ENCODE measurements at regions not wholly inside any gene's neighbourhood (a gene's known extent, or its start where the extent isn't known, plus 50 kb on each side); places are given as distances from the start of the nearest gene placed in this dataset.
"Not testable (repeated sequence)": the region's sequence is repeated elsewhere in the genome, so short reads cannot be mapped to it uniquely, and the experiment has no call there.

DNA sequence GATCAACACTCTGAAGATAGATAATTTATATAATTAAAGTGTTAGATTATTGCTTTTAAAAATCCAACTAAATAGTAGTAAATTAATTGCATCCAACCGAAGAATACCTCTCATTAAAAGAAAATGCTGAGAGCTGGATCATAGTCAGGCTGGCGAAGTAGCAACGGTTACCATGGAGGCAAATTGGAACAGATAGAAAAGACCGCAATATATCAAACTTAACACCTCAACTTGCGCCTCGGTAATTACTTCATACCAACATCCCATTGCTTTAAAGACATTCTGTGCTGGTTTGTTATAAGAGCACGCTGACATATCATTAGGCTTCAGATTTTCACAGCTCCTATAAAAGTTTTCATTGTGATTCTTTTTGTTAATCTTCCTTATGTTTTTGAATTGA, 183.8 kb upstream of the ZC3H15 start:
- DNase-seq (ENCODE audit: low read depth), result no peak

DNA sequence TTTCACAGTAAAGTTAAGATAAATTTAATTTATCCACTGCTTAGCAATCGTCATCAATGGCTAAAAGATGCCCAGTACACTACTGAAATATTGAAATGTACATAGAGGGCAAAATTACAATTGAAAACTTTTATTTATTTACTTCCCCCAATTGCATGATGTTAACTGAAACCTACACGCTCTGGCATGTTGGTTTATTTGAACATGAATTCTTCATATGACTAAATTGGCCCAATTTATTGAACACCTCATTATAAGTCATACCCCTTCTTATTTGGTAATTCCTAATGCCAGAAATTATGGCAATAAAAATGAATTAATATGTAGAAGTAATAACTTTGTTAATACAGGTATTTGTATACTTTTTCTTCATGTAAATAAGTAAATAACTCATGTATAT, 183.0 kb upstream of the ZC3H15 start:
- DNase-seq (ENCODE audit: low read depth), result no peak

DNA sequence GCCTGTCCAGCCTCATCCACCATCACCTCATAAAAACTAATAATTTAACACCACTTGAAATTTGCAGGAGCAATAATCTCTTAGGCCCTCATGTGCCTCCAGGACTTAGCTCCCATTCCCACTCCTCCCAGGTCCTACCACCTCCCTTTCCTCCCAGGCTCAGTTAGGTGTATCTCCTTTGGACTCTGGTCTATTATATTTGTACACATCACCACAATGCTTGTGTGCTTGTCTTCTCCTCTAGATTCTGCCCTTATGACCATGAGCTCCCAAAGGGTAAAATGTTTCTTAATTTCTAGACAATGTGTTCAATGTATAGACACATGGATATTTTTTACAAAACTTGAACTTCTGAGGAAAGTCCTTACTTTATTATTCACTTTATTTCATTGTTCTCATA, 182.0 kb upstream of the ZC3H15 start:
- DNase-seq (ENCODE audit: low read depth), result no peak

DNA sequence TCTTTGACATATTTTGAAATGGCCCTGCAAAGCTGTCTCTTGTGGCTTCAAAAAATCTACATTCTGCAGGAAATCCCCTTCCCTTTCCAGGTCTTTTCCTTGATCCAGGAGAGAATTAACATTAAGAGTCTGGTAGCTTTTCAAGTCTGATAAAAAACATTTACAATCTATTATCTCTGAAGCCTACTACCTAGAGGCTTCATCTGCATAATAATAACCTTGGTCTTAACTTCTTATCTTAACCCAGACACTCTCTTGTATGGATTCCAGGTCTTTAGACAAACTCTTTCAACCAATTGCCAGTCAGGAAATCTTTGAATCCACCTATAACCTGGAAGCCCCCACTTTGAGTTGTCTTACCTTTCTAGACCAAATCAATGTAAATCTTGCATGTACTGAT, 179.3 kb upstream of the ZC3H15 start:
- DNase-seq (ENCODE audit: low read depth), result no peak

DNA sequence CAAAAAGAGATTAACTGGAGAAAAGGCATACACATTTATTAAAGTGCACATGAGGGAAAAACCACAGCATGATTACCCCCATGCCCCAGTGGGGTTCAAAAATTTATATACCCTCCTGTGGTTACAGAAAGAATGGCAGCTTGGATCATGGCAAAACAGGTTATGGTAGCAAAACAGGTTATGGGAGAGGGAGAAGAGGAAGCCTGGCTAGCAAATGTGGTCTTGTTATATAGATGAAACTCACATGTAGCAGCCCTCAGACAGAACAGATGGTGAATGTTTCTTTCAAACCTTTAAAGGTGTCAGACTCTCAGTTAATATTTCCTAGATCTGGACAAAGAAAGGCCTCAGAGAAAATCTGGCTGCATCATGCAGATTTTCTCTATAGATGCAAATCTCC, 178.2 kb upstream of the ZC3H15 start:
- no peak for DNase-seq (ENCODE audit: low read depth)

DNA sequence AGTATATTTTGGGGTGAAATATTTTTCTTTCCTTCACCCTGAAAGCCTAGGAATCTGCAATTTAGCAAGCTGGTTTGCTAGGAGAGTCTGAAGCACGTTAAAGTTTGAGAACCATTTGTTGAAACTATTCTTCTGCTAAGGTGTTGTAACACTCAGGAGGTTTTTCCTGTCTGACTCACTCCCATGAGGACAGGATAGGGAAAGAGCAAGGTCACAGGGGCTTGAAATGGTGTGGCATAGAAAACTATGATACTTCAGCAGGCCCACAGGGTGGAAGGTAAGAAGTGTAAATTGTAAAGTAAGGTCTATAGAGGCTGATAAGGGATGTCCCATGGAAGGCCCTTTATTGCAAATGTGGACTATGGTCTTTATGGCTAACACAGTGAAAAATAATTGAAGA, 177.7 kb upstream of the ZC3H15 start:
- DNase-seq (ENCODE audit: low read depth), result no peak

DNA sequence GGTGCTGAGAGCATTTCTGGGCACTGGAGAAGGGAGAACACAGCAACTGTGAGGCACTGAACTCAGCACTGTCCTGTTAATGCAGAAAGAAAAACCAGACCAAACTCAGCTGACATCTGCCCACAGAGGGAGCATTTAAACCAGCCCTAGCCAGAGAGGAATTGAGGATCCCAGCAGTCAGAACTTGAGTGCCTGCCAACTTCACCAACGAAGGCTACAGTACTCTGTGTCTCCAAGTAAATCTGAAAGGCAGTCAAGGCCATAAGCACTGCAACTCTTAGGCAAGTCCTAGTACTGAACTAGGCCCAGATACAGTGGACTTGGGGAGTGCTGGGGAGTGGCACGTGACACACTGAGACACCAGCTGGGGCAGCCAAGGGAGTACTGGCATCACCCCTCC, 176.2 kb upstream of the ZC3H15 start:
- DNase-seq (ENCODE audit: low read depth), result no peak

DNA sequence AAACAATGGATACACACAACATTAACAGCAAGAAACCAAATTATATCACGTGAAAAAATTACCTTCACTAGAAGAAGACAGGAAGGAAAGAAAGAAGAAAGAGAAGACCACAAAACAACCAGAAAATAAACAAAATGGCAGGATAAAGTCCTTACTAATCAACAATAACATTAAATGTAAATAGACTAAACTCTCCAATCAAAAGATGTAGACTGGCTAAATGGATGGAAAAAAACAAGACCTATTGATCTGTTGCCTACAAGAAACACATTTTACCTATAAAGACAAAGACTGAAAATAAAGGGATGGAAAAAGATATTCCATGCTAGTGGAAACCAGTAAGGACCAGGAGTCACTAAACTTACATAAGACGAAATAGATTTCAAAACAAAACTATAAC, 167.0 kb upstream of the ZC3H15 start:
- no peak for DNase-seq (ENCODE audit: low read depth)

DNA sequence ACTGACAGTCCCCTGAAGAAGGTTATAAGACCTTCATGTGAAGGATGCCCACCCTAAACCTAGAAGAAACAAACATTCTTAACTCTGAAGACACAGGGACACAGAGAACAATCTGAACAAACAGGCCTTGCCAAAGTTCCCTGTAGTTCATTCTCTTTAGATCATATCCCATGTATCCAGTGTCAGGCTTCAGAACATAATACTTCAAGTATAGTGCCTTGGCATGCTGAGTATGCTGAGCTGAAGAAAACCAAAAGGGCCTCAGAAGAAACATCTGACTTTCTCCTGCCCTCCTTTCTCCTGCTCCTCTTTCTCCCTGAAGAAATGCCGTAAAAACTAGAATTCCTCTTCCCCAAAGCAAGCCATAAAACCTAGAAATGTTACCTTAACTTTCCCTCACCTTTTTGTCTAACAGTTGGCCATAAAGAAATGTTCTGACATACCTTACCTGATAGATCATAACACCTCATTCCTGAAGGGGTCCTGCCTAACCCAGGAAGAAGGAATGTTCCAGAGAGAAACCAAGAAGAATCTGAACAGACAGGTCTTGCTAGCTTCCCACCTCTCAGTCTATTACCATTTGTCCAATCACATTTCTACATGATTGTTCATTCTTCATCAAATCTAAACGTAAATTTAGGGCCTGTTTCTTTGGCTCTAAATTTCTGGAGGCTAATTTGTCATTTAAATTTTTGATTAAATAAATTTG, 160.1 kb upstream of the ZC3H15 start:
- DNase-seq (ENCODE audit: low read depth), result no peak

DNA sequence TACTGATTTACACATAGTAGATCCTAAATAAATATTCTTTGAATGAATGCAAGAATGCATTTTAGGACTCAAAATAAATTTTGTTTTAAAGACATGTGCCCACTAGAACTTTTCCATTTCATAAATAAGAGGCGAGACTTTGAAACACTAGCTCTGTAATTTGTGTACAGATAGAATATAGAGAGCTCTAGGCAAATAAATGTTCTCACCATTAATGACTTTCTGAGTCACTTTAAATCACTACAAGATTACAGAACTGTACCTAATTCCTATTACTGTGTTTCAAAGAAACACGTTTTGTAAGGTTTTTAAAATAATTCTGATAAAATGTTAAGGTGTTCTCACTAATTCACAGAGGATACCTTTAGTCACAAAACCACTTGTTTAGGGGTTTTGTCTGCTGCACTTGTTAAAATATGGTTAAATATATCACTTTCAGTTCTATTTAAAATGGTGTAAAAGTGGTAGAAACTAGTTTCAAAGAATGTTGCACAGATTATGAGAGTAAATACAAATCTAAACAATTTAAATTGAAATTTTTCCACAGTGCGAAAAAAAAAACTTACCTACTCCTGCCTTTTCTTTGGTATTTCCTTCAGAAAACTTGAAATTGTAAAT, 158.7 kb upstream of the ZC3H15 start:
- no peak for DNase-seq (ENCODE audit: low read depth)

DNA sequence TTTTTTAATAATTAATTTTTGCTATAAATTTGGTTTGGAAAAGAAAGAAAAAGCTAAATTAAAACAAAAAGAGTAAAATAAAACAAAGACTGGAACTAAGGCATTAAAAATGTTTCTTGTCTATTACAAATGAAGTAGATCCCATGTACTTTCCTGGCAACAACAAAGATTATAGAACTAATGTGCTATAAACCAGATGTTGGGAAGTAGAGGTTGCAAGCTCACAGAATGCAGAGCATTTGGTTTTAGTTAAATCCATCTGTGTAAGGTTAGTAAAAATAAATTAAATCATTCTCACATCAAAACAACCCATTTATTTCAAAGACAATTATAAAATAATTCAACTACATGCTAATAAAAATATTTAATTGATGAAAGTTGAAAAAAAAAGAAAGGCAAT, 157.2 kb upstream of the ZC3H15 start:
- no peak for DNase-seq (ENCODE audit: low read depth)

DNA sequence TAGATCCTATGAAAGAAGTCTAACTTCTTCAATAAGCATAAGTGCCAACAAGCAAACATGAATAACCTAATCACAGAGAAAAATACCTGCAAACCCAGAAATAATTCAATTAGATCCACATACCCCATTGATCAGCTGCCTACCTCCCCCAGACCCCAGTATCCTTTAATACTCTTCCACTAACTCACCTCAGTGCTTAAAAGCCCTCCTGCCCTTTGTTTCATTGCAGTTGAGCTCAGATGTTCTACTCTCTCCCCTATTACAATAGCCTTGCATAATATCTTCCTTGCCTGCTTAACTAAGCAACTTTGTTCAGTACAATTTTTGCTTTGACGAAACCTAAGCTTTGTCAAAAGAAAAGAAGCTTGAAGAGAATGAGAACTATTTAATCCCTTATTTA, 156.0 kb upstream of the ZC3H15 start:
- no peak for DNase-seq (ENCODE audit: low read depth)

DNA sequence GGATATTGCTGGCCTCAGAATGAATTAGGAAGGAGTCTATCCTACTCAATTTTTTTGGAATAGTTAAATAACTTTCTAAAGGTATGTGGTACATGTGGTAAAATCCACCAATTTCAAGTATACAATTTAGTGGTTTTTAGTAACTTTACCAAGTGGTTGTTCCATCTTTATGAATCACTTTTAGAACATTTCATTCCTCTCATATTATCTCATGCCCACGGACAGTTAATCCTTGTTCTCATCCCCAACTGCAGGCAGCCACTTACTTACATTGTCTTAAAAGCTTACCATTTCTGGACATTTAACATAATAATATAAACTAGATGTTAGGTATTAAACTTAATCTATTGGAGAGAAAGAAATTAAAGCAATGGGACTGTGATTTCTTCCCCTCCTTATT, 146.3 kb upstream of the ZC3H15 start:
- no peak for DNase-seq (ENCODE audit: low read depth)

DNA sequence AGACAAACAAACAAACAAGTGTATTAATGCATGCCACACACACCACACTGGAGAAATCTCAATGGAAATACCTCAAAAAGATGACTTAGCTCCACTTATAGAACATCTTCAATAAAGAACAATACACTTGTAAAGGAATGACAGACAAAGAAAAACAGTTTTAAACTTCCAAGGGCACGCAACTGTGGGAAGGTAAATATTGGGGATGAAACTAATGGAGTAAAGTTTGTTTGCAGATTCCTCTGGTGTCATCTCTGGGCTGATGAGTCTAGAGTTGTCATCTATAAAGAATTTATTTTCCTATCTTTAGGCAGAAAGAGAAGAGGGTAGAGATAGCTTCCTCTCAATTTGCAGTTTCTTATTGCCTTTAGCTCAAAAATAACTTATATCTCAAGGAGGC, 144.0 kb upstream of the ZC3H15 start:
- DNase-seq (ENCODE audit: low read depth), result no peak

DNA sequence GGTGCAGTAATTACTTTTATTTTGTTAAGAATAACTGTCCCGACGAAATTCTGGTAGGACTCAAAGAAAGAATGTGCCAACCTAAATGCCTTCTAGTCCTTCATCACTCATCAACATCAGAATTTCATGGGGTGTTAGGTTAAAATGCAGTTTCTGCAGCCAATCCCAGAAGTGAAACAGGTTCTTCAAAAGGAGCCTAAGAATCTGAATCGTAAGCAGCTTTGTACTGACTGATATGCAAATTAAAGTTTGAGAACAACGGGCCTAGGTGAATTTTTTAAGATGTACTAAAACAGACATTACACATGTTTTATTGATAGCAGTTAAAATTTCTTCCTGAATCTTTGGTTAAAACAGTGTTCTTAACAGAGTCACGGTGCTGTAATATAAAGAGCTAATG, 140.3 kb upstream of the ZC3H15 start:
- no peak for DNase-seq (ENCODE audit: low read depth)

DNA sequence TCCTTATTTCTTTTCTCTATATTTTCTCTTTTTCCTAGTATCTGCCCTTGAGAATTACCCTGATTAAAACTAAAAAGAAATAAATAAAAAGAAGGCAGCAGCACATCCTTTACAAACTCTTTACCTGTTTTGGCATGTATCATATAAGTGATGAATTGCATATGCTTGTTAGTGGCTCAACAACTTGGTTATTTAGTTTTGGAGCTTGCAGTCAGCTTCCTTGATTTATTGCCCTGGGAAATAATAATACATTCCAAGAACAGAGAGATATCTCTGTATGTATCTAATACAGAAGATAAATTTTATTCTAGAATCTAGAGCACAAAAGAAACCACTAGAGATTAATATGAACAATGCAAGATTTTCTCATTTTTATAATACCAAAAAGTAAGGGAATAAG, 139.8 kb upstream of the ZC3H15 start:
- no peak for DNase-seq (ENCODE audit: low read depth)

DNA sequence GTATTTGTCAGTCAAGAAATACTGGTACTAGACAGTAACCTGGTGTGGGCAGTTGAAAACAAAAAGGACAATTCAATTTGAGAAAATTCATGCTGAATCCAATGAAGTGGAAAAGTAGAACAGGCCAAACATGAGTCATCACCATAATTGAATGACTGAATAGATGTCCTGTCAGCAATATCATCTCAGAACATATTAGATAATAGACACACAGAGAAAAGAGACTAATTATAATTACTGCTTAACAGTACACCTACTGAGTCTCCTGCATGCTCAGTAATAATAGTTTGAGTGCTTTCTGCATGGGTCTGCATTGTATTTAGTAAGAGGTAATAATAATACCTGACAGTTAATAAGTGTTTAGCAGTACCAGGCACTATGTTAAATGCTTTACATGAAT, 138.6 kb upstream of the ZC3H15 start:
- DNase-seq (ENCODE audit: low read depth), result no peak

DNA sequence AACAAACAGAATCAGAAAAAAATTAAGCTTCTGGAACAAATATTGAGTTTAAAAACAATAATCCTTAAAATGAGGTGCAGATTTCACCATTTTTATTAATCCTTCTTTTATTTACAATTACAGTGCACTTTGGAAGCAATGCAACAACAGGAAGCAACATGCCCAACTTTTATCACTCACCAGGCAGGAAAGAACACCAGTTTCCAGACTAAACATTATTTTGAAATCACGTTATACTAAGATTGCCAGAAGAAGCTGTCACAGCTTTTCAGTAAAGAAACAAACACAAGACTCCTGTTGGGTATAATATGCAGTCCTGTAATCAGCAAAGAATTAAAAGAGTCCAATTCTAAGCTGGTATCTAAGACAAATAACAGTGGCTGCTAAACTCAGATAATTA, 137.9 kb upstream of the ZC3H15 start:
- no peak for DNase-seq (ENCODE audit: low read depth)

DNA sequence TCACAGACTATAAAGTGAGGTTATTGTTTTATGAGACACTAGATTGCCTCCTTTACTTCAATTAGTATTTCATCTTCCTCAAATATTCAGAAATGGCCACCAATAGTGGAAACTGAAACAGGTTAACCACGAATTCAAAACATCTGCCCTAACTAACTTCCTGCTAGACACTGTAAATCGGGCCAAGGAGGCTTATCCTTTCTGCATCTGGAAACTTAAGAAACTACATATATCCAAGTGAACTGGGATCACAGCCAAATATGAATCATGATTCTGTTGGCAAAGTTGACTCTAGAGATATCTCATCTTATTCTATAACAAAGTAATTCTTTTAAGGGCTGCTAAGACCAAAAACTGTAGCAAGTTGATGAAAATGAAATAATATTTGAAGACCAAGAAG, 136.6 kb upstream of the ZC3H15 start:
- peak; percentile 85 for DNase-seq (ENCODE audit: low read depth)

DNA sequence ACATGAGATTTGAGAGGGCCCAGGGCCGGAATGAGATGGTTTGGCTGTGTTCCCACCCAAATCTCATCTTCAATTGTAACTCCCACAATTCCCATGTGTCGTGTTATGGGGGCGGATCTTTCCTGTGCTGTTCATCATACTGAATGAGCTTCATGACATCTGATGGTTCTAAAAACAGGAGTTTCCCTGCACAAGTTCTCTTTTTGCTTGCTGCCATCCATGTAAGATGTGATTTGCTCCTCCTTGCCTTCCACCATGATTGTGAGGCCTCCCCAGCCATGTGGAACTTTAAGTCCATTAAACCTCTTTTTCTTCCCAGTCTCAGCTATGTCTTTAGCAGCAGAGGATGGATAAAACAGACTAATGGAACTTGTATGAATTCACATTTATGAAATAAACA, 131.9 kb upstream of the ZC3H15 start:
- DNase-seq (ENCODE audit: low read depth), result not testable (repeated sequence)

DNA sequence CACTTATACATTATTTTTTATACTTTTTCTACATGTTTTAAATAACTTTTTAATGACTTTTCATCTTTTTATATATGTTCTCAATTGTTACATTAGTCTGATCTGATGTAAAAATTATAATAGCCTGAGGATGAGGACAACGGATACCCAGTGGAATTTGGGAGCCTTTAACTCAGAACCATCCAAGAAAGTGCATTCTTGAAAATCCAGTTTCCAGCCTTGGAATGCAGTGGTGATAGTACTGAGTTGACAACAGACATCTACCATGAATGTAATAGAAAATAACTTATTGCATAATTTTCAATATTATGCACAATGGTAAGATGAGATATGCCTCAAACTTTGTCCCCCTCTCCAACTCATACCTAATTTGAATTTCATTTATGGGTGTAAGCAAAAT, 120.7 kb upstream of the ZC3H15 start:
- DNase-seq (ENCODE audit: low read depth), result no peak

DNA sequence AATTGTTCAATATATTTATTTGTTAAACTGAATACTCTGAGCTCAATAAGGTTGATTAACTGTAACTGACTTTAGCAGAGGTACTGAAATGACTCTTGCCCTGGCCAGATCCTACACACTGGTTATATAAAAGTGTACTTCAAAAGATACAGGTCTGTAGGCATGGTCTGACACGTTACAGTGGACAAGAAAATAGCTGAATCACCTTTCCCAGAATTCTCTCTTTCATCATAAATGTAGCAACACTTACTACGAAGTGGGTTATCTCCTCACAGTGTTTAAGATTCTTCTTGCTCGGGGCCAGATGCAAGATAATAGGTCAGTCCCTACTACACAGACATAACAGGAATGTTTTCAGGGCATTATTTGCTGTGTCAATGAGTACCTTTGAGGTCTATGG, 107.0 kb upstream of the ZC3H15 start:
- DNase-seq (ENCODE audit: low read depth), result no peak

DNA sequence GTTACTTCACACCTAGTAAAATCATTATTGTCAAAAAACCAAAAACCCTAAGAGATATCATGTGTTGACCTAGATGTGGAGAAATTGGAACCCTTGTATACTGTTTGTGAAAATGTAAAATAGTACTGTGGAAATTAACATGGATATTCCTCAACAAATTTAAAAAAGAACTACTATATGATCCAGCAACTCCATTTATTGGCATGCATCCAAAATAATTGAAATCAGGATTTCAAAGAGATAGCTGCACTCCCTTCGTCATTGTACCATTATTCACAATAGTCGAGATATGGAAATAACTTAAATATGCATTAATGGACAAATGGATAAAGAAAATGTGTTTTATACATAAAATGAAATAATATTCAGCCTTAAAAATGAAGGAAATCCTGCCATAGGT, 105.3 kb upstream of the ZC3H15 start:
- no peak for DNase-seq (ENCODE audit: low read depth)

DNA sequence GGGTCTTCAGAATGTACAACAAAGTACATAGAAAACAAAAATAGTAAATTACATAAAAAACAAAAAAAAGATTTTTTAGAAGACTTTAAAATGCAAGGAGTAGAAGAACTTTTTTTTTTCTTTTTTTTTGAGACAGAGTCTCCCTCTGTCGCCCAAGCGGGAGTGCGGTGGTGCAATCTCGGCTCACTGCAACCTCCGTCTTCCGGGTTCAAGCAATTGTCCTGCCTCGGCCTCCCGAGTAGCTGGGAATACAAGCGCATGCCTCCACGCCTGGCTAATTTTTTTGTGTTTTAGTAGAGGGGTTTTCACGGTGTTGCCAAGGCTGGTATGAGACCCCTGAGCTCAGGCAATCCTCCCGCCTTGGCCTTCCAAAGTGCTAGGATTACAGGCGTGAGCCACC, 104.5 kb upstream of the ZC3H15 start:
- no peak for DNase-seq (ENCODE audit: low read depth)

All from HS-5 (cell line).